PC-3 (cell line): ENCODE measurements at regions not wholly inside any gene's neighbourhood (a gene's known extent, or its start where the extent isn't known, plus 50 kb on each side); places are given as distances from the start of the nearest gene placed in this dataset.
A peak's percentile ranks its signal among the peaks of the same experiment; 100 is the strongest.

ENCODE experiments used
- ATAC-seq: fragments of 200-7000 bp; cut with Tn5 transposase; 2 replicates; pipeline ENCODE4 v1.9.1; 2020; ENCODE audit warnings: mild to moderate bottlenecking, moderate library complexity
- BruUV-seq: library from RNA; stranded (reverse); fragments of 400-500 nt; replicated peaks from 2 replicates; lab custom pipeline; 2021; lab: Mats Ljungman, UMichigan
- CTCF ChIA-PET: fragments of 300-600 bp; sonication (Branson Sonifier 250); formaldehyde crosslinking; loops from one replicate; lab custom pipeline; 2022; ENCODE audit warnings: antibody characterized with exemption; lab: Charles Lee
- POLR2A ChIA-PET: fragments of 300-600 bp; sonication (Branson Sonifier 250); formaldehyde crosslinking; loops from one replicate; lab custom pipeline; 2022; ENCODE audit warnings: antibody characterized with exemption; ENCODE audit not compliant: unreplicated experiment; lab: Charles Lee
- DNase-seq: peaks from one replicate; pipeline ENCODE4 v3.0.0-alpha.2; 2015
- H2AFZ ChIP-seq: fragments of 300-600 bp; sonication (generic); 2 replicates; pipeline ENCODE4 v1.6.0; 2016; ENCODE audit warnings: antibody characterized with exemption, low read length
- H3F3A ChIP-seq: fragments of 300-600 bp; sonication (generic); one replicate; pipeline ENCODE4 v1.6.0; 2017; ENCODE audit warnings: antibody characterized with exemption, low read length, control low read depth, mild to moderate bottlenecking; ENCODE audit not compliant: unreplicated experiment
- H3K27ac ChIP-seq: fragments of 300-600 bp; sonication (generic); 2 replicates; pipeline ENCODE4 v1.5.1; 2016; ENCODE audit warnings: mild to moderate bottlenecking, low read length
- H3K27me3 ChIP-seq: fragments of 300-600 bp; sonication (generic); 2 replicates; pipeline ENCODE4 v1.6.1; 2016; ENCODE audit warnings: low read length, mixed read lengths
- H3K36me3 ChIP-seq: fragments of 300-600 bp; sonication (generic); 2 replicates; pipeline ENCODE4 v1.6.1; 2016; ENCODE audit warnings: low read depth, mixed run types, low read length, mixed read lengths
- H3K4me1 ChIP-seq: fragments of 300-600 bp; sonication (generic); 2 replicates; pipeline ENCODE4 v1.5.1; 2016; ENCODE audit warnings: low read length; ENCODE audit not compliant: insufficient read depth
- H3K4me2 ChIP-seq: fragments of 300-600 bp; sonication (generic); 2 replicates; pipeline ENCODE4 v1.6.0; 2016; ENCODE audit warnings: low read length
- H3K4me3 ChIP-seq: fragments of 300-600 bp; sonication (generic); 2 replicates; pipeline ENCODE4 v1.5.1; 2016; ENCODE audit warnings: mild to moderate bottlenecking, low read length, mixed read lengths
- H3K79me2 ChIP-seq: fragments of 300-600 bp; sonication (generic); 2 replicates; pipeline ENCODE4 v1.6.1; 2017; ENCODE audit warnings: low read length, mixed read lengths
- H3K9ac ChIP-seq: fragments of 300-600 bp; sonication (generic); 2 replicates; pipeline ENCODE4 v1.6.0; 2016; ENCODE audit warnings: mild to moderate bottlenecking, low read length
- H3K9me2 ChIP-seq: fragments of 300-600 bp; sonication (generic); replicated peaks from 2 replicates; pipeline ENCODE4 v1.6.1; 2016; ENCODE audit warnings: mixed run types, low read length, mixed read lengths
- H3K9me3 ChIP-seq: fragments of 300-600 bp; sonication (generic); 2 replicates; pipeline ENCODE4 v1.6.1; 2016; ENCODE audit warnings: low read length, mixed read lengths
- H4K20me1 ChIP-seq: fragments of 300-600 bp; sonication (generic); 2 replicates; pipeline ENCODE4 v1.6.1; 2016; ENCODE audit warnings: low read length, mixed read lengths
- CTCF ChIP-seq: fragments of 300-600 bp; sonication (generic); conservative IDR thresholded peaks from 2 replicates; pipeline ENCODE4 v1.5.1; 2017; ENCODE audit warnings: antibody characterized with exemption, low read depth, mild to moderate bottlenecking, low read length
- EZH2 ChIP-seq: fragments of 300-600 bp; sonication (generic); IDR thresholded peaks from one replicate; pipeline ENCODE4 v1.6.1; 2017; ENCODE audit warnings: antibody characterized with exemption, mild to moderate bottlenecking, low read length; ENCODE audit not compliant: unreplicated experiment
- EZH2phosphoT487 ChIP-seq: fragments of 300-600 bp; sonication (generic); IDR thresholded peaks from 2 replicates; pipeline ENCODE4 v1.6.1; 2018; ENCODE audit warnings: mild to moderate bottlenecking, antibody characterized with exemption, low read length, borderline replicate concordance
- intact Hi-C: fragments of 100-400 bp; cut with micrococcal nuclease; formaldehyde crosslinking; loops from 2 replicates; pipeline ENCODE4 v1.9.0; 2023

- POLR2A ChIA-PET, result no interaction called here
- Histone ChIP-seq H3K4me2 (no peak overlapping the region), H3K9me3 (no peaks in the 10 kb centered on the region), H3K4me1 (no peaks in the 10 kb centered on the region), H3K9ac (no peak overlapping the region), H3K4me3 (no peak overlapping the region), H4K20me1 (no peaks in the 10 kb centered on the region), H3K9me2 (no peaks in the 10 kb centered on the region), H3K27ac (no peak overlapping the region), H3K36me3 (no peaks in the 10 kb centered on the region), H2AFZ (no peak overlapping the region), H3K79me2 (no peaks in the 10 kb centered on the region), H3F3A (no peaks in the 10 kb centered on the region), H3K27me3 (peaks cover 56% of the 10 kb centered on the region)
- CTCF ChIA-PET, result no interaction called here
- DNase-seq (no peak), ATAC-seq (no peak)
- intact Hi-C loops, result no loop called here
- TF ChIP-seq CTCF (no peak), EZH2phosphoT487 (no peak), EZH2 (no peak)
- BruUV-seq, result no TSS peak
Observed at GRCh38 chr2:204219196-204219595, 282.6 kb downstream of the ICOS start.

- H3K9me2 ChIP-seq, result no peaks in the 10 kb centered on the region
- no peaks in the 10 kb centered on the region for H3K4me1 ChIP-seq
- BruUV-seq, result no TSS peak
- DNase-seq, result no peak
- no peak overlapping the region for H3K4me3 ChIP-seq
- no peaks in the 10 kb centered on the region for H3F3A ChIP-seq
- H2AFZ ChIP-seq, result no peak overlapping the region
- CTCF ChIA-PET, result no interaction called here
- H3K9me3 ChIP-seq, result no peaks in the 10 kb centered on the region
- ATAC-seq, result no peak
- TF ChIP-seq EZH2phosphoT487 (no peak), CTCF (0 out of 2 replicates have a peak, but pooled peaks have one; percentile 10), EZH2 (no peak)
- no peak overlapping the region for H3K9ac ChIP-seq
- no peak overlapping the region for H3K27ac ChIP-seq
- intact Hi-C loops, result no loop called here
- no peaks in the 10 kb centered on the region for H4K20me1 ChIP-seq
- peaks cover 58% of the 10 kb centered on the region for H3K27me3 ChIP-seq
- H3K79me2 ChIP-seq, result no peaks in the 10 kb centered on the region
- H3K4me2 ChIP-seq, result no peak overlapping the region
- POLR2A ChIA-PET, result no interaction called here
- H3K36me3 ChIP-seq, result no peaks in the 10 kb centered on the region
Observed at GRCh38 chr2:204220896-204221295, 284.3 kb downstream of the ICOS start.

GRCh38 chr2:204223046-204223445 lies 286.5 kb downstream of the ICOS start:
- H3K9me3 ChIP-seq, result no peaks in the 10 kb centered on the region
- H3F3A ChIP-seq, result no peaks in the 10 kb centered on the region
- no peak overlapping the region for H3K4me3 ChIP-seq
- no peaks in the 10 kb centered on the region for H3K79me2 ChIP-seq
- POLR2A ChIA-PET, result no interaction called here
- H2AFZ ChIP-seq, result no peak overlapping the region
- no peaks in the 10 kb centered on the region for H3K9me2 ChIP-seq
- intact Hi-C loops, result no loop called here
- H3K27ac ChIP-seq, result no peak overlapping the region
- no peaks in the 10 kb centered on the region for H3K4me1 ChIP-seq
- H3K9ac ChIP-seq, result no peak overlapping the region
- CTCF ChIA-PET, result no interaction called here
- ATAC-seq, result no peak
- BruUV-seq, result no TSS peak
- no peaks in the 10 kb centered on the region for H4K20me1 ChIP-seq
- H3K36me3 ChIP-seq, result no peaks in the 10 kb centered on the region
- TF ChIP-seq CTCF (no peak), EZH2 (no peak), EZH2phosphoT487 (no peak)
- H3K4me2 ChIP-seq, result no peak overlapping the region
- no peak for DNase-seq
- peaks cover 64% of the 10 kb centered on the region for H3K27me3 ChIP-seq
